ENCODE measurements at regions not wholly inside any gene's neighbourhood (a gene's known extent, or its start where the extent isn't known, plus 50 kb on each side); places are given as distances from the start of the nearest gene placed in this dataset.

DNA sequence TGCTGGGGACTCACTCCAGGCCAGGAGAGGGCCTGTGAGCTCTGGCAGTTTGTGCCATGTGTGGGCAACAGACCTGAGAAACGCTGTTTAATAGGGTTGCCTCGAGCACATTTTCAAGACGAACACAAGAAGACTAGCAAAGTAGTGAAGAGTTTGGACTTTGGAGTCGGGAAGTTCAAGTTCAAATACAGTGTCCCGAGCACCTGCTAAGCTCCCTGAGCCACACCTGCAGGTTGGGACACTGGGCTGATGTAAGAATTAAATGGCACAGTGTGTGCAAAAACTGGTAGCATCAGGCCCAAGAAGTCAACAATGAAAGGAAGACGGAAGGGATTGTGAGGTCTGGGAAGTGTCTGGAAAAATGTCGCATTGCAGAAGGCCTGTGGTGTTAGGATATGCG is 112.8 kb upstream of the PABPC3 start:
- TF ChIP-seq, protein P1, sequence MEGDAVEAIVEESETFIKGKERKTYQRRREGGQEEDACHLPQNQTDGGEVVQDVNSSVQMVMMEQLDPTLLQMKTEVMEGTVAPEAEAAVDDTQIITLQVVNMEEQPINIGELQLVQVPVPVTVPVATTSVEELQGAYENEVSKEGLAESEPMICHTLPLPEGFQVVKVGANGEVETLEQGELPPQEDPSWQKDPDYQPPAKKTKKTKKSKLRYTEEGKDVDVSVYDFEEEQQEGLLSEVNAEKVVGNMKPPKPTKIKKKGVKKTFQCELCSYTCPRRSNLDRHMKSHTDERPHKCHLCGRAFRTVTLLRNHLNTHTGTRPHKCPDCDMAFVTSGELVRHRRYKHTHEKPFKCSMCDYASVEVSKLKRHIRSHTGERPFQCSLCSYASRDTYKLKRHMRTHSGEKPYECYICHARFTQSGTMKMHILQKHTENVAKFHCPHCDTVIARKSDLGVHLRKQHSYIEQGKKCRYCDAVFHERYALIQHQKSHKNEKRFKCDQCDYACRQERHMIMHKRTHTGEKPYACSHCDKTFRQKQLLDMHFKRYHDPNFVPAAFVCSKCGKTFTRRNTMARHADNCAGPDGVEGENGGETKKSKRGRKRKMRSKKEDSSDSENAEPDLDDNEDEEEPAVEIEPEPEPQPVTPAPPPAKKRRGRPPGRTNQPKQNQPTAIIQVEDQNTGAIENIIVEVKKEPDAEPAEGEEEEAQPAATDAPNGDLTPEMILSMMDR (IDR thresholded peaks at IDR 0.05) = no peak
- no peak for TF ChIP-seq POLR2A (IDR thresholded peaks at IDR 0.05)

All from heart left ventricle (tissue), 13 donors.